ENCODE measurements at regions not wholly inside any gene's neighbourhood (a gene's known extent, or its start where the extent isn't known, plus 50 kb on each side); places are given as distances from the start of the nearest gene placed in this dataset.
"Not testable (repeated sequence)": the region's sequence is repeated elsewhere in the genome, so short reads cannot be mapped to it uniquely, and the experiment has no call there.

GRCh38 chr6:101015541-101015940 lies 134.4 kb upstream of the ASCC3 start:
- DNase-seq, result no peak

- DNase-seq, result no peak
Observed at GRCh38 chr6:101016163-101016562, 135.0 kb upstream of the ASCC3 start.

GRCh38 chr6:101018157-101018556 lies 137.0 kb upstream of the ASCC3 start:
- no peak for DNase-seq

- DNase-seq, result no peak
Observed at GRCh38 chr6:101021504-101021903, 140.4 kb upstream of the ASCC3 start.

GRCh38 chr6:101042966-101043365 lies 161.8 kb upstream of the ASCC3 start:
- DNase-seq, result no peak

GRCh38 chr6:101058296-101058695 lies 177.2 kb upstream of the ASCC3 start:
- DNase-seq, result no peak

- no peak for DNase-seq
Observed at GRCh38 chr6:101066481-101066880, 185.4 kb upstream of the ASCC3 start.

GRCh38 chr6:101069191-101069795 lies 188.2 kb upstream of the ASCC3 start:
- no peak for DNase-seq

- no peak for DNase-seq
Observed at GRCh38 chr6:101070044-101070608, 189.0 kb upstream of the ASCC3 start.

GRCh38 chr6:101077344-101077743 lies 196.2 kb upstream of the ASCC3 start:
- no peak for DNase-seq

GRCh38 chr6:101079696-101080270 lies 198.7 kb upstream of the ASCC3 start:
- DNase-seq, result no peak

- DNase-seq, result no peak
Observed at GRCh38 chr6:101080597-101080996, 199.5 kb upstream of the ASCC3 start.

- DNase-seq, result no peak
Observed at GRCh38 chr6:101083533-101084175, 202.5 kb upstream of the ASCC3 start.

- DNase-seq, result no peak
Observed at GRCh38 chr6:101085327-101085726, 204.2 kb upstream of the ASCC3 start.

- DNase-seq, result no peak
Observed at GRCh38 chr6:101086473-101086872, 205.3 kb upstream of the ASCC3 start.

GRCh38 chr6:101088594-101088993 lies 207.5 kb upstream of the ASCC3 start:
- no peak for DNase-seq

GRCh38 chr6:101089640-101090039 lies 208.5 kb upstream of the ASCC3 start:
- DNase-seq, result no peak

GRCh38 chr6:101090281-101090680 lies 209.2 kb upstream of the ASCC3 start:
- no peak for DNase-seq

GRCh38 chr6:101098605-101099004 lies 217.5 kb upstream of the ASCC3 start:
- DNase-seq, result not testable (repeated sequence)

GRCh38 chr6:101102702-101103101 lies 221.6 kb upstream of the ASCC3 start:
- DNase-seq, result no peak

- DNase-seq, result no peak
Observed at GRCh38 chr6:101108286-101108685, 227.2 kb upstream of the ASCC3 start.

- DNase-seq, result no peak
Observed at GRCh38 chr6:101110814-101111213, 229.7 kb upstream of the ASCC3 start.

GRCh38 chr6:101113468-101114260 lies 232.5 kb upstream of the ASCC3 start:
- no peak for DNase-seq

Measured in DMS 273 treated with DMSO at 0.1 percent for 48 hours (cell line).